K562 (cell line): ENCODE measurements at regions not wholly inside any gene's neighbourhood (a gene's known extent, or its start where the extent isn't known, plus 50 kb on each side); places are given as distances from the start of the nearest gene placed in this dataset.

Source experiments
- ATAC-seq: fragments of 200-7000 bp; cut with Tn5 transposase; 3 replicates; pipeline ENCODE4 v1.9.1; 2020; ENCODE audit warnings: moderate library complexity
- BruUV-seq: library from RNA; stranded (reverse); fragments of 400-500 nt; replicated peaks from 2 replicates; lab custom pipeline; 2021; lab: Mats Ljungman, UMichigan
- CTCF ChIA-PET: fragments of 300-600 bp; formaldehyde crosslinking; extraction: SDS; loops from one replicate; lab custom pipeline; 2021; ENCODE audit warnings: low intra/inter-chr PET ratio; lab: Yijun Ruan, JAX
- POLR2A ChIA-PET: fragments of 300-600, 350-650 bp; sonication (Branson Sonifier 250); formaldehyde crosslinking; extraction: SDS; loops from one replicate; lab custom pipeline; 2021; ENCODE audit warnings: antibody characterized with exemption, inconsistent platforms; lab: Yijun Ruan, JAX
- DNase-seq, 4 experiments: peaks; one replicate each; pipeline versions ENCODE4 v3.0.0 to v3.0.0-alpha.2; 2011 to 2018; ENCODE audit warnings: low spot score in 3 of 4, mixed read lengths in 3 of 4; ENCODE audit errors: extremely low read depth in 1 of 4
- FAIRE-seq: peaks from 2 replicates; lab custom pipeline; 2011; peaks lifted over from hg19 to GRCh38; lab: Jason Lieb, UNC
- H2AFZ ChIP-seq: 2 replicates; pipeline ENCODE4 v1.6.0; 2011; ENCODE audit warnings: low read depth, low read length, control low read depth, inconsistent platforms
- H3K27ac ChIP-seq: fragments of 200-600 bp; 3 replicates; pipeline ENCODE4 v1.8.0; 2011; ENCODE audit warnings: low read depth, mild to moderate bottlenecking, control low read depth, inconsistent platforms, low read length, moderate library complexity, mixed read lengths; ENCODE audit errors: extremely low read depth
- H3K27me3 ChIP-seq, 2 experiments: fragments of 300-600 bp in 1 of 2; 2 replicates in 1 of 2; 3 replicates in 1 of 2; pipeline versions ENCODE4 v1.6.0 to v1.8.0; 2011; ENCODE audit warnings: inconsistent platforms in 2 of 2, low read length in 2 of 2, mild to moderate bottlenecking in 1 of 2, mixed read lengths in 1 of 2, moderate library complexity in 1 of 2; ENCODE audit not compliant: control insufficient read depth in 2 of 2, insufficient read depth in 2 of 2
- H3K36me3 ChIP-seq: fragments of 300-600 bp; 3 replicates; pipeline ENCODE4 v1.8.0; 2011; ENCODE audit warnings: mild to moderate bottlenecking, low read length, inconsistent platforms; ENCODE audit not compliant: control insufficient read depth, insufficient read depth
- H3K4me1 ChIP-seq, 2 experiments: fragments of 200-600 bp in 1 of 2; replicated peaks in 1 of 2; 2 replicates in 1 of 2; 3 replicates in 1 of 2; pipeline versions ENCODE4 v1.5.1 to v1.8.0; 2011; ENCODE audit warnings: inconsistent platforms in 2 of 2, low read length in 2 of 2, mild to moderate bottlenecking in 1 of 2, mixed read lengths in 1 of 2, moderate library complexity in 1 of 2; ENCODE audit not compliant: control insufficient read depth in 2 of 2, insufficient read depth in 2 of 2
- H3K4me2 ChIP-seq: 2 replicates; pipeline ENCODE4 v1.6.1; 2011; ENCODE audit warnings: low read length, control low read depth, inconsistent platforms, mixed read lengths; ENCODE audit not compliant: insufficient read depth
- H3K4me3 ChIP-seq: fragments of 200-600 bp; sonication (generic), shearing (Covaris generic); 2 replicates; pipeline ENCODE4 v1.5.1; 2016; ENCODE audit warnings: control low read depth, inconsistent platforms
- H3K79me2 ChIP-seq: fragments of 200-600 bp; 3 replicates; pipeline ENCODE4 v1.8.0; 2011; ENCODE audit warnings: low read length, inconsistent platforms; ENCODE audit not compliant: control insufficient read depth, insufficient read depth
- H3K9ac ChIP-seq, 2 experiments: 2 replicates each; pipeline versions ENCODE4 v1.6.0 to v1.6.1; 2011; ENCODE audit warnings: low read depth in 2 of 2, low read length in 2 of 2, control low read depth in 1 of 2, inconsistent platforms in 1 of 2, mild to moderate bottlenecking in 1 of 2, mixed read lengths in 1 of 2; ENCODE audit not compliant: insufficient read depth in 1 of 2
- H3K9me1 ChIP-seq: one replicate; pipeline ENCODE4 v1.6.0; 2011; ENCODE audit warnings: inconsistent platforms, mild to moderate bottlenecking, low read length, moderate library complexity; ENCODE audit not compliant: control insufficient read depth, insufficient read depth
- H3K9me3 ChIP-seq: replicated peaks from 2 replicates; pipeline ENCODE4 v1.5.1; 2011; ENCODE audit warnings: low read depth, low read length, inconsistent platforms; ENCODE audit not compliant: control insufficient read depth, insufficient read depth
- H4K20me1 ChIP-seq: replicated peaks from 2 replicates; pipeline ENCODE4 v1.6.1; 2011; ENCODE audit warnings: low read length, inconsistent platforms, mixed read lengths; ENCODE audit not compliant: control insufficient read depth, insufficient read depth
- CGGBP1 ChIP-seq: fragments of 250-450 bp; sonication (Bioruptor Pico); IDR thresholded peaks from 2 replicates; pipeline ENCODE4 v1.9.0; 2021; ENCODE audit warnings: mild to moderate bottlenecking
- FOXO4 ChIP-seq: fragments of 450-650 bp; formaldehyde crosslinking; IDR thresholded peaks from 2 replicates; pipeline ENCODE4 v1.4.0; 2020; ENCODE audit warnings: mild to moderate bottlenecking, moderate library complexity
- HLTF ChIP-seq: fragments of 450-650 bp; IDR thresholded peaks from 2 replicates; pipeline ENCODE4 v1.6.1; 2016
- HMGXB4 ChIP-seq: sonication (generic); formaldehyde crosslinking; IDR thresholded peaks from 2 replicates; pipeline ENCODE4 v1.8.1; 2023; ENCODE audit warnings: mild to moderate bottlenecking, missing genetic modification reagents
- MAX ChIP-seq: sonication (generic); formaldehyde crosslinking; IDR thresholded peaks from 2 replicates; pipeline ENCODE4 v1.9.0; 2022; ENCODE audit warnings: mild to moderate bottlenecking, missing genetic modification reagents
- STAG1 ChIP-seq: sonication (generic); formaldehyde crosslinking; IDR thresholded peaks from 2 replicates; pipeline ENCODE4 v1.5.0; 2020; ENCODE audit warnings: missing genetic modification reagents, borderline replicate concordance
- ZNF217 ChIP-seq: sonication (generic); formaldehyde crosslinking; IDR thresholded peaks from 2 replicates; pipeline ENCODE4 v1.8.0; 2022; ENCODE audit warnings: mild to moderate bottlenecking, missing genetic modification reagents
- ZNF511 ChIP-seq: sonication (generic); formaldehyde crosslinking; IDR thresholded peaks from 2 replicates; pipeline ENCODE4 v1.8.0; 2022; ENCODE audit warnings: mild to moderate bottlenecking, missing genetic modification reagents
- WGBS: fragments of 100-300 bp; shearing (Covaris generic); methylation state at CpG from one replicate; pipeline ENCODE4 v1.1.6; 2016; ENCODE audit warnings: low coverage, mixed read lengths; ENCODE audit not compliant: insufficient coverage; ENCODE audit errors: missing lambda C conversion rate; 5-methylcytosine and 5-hydroxymethylcytosine counted together
- in situ Hi-C: fragments of 300-500 bp; cut with MboI; formaldehyde crosslinking; loops from 4 replicates; pipeline ENCODE4 v1.15.0; 2018; ENCODE audit warnings: inconsistent platforms, mixed read lengths
- intact Hi-C: fragments of 100-400 bp; cut with micrococcal nuclease; formaldehyde crosslinking; loops from 2 replicates; pipeline ENCODE4 v1.14.2; 2022

- CTCF ChIA-PET, result no interaction called here
- Histone ChIP-seq H3K36me3 (no peaks in the 10 kb centered on the region), H3K79me2 (no peaks in the 10 kb centered on the region), H3K9ac (no peak overlapping the region), H3K27ac (no peak overlapping the region), H3K9me3 (no peaks in the 10 kb centered on the region), H3K4me3 (no peak overlapping the region), H3K27me3 (no peaks in the 10 kb centered on the region), H3K4me2 (no peak overlapping the region), H3K4me1 (no peaks in the 10 kb centered on the region), H4K20me1 (no peaks in the 10 kb centered on the region), H3K9me1 (no peaks in the 10 kb centered on the region), H2AFZ (no peak overlapping the region)
- POLR2A ChIA-PET, result no interaction called here
- TF ChIP-seq MAX (CRISPR knock-in tag) (no peak), CGGBP1 (CRISPR knock-in tag) (no peak), ZNF511 (CRISPR knock-in tag) (no peak)
- DNase-seq (no peak), ATAC-seq (no peak), FAIRE-seq (no peak)
- in situ Hi-C loops (no loop called here), intact Hi-C loops (no loop called here)
- BruUV-seq, result no TSS peak
- 2% methylated on average over 3 of the region's 3 CpGs for WGBS
Observed at GRCh38 chr9:119768266-119768665, 399.0 kb upstream of the BRINP1 start.

- Histone ChIP-seq H4K20me1 (no peaks in the 10 kb centered on the region), H3K9ac (no peak overlapping the region), H3K27me3 (no peaks in the 10 kb centered on the region)
- in situ Hi-C loops, result no loop called here
- TF ChIP-seq HLTF (no peak), ZNF217 (CRISPR knock-in tag) (no peak), HMGXB4 (CRISPR knock-in tag) (no peak), STAG1 (no peak), FOXO4 (CRISPR knock-in tag) (no peak)
- TF ChIP-seq, all 486 proteins: peak for 0
- ATAC-seq, result no peak
- no peaks in the 10 kb centered on the region for H3K4me1 ChIP-seq
- no peak overlapping the region for H3K27ac ChIP-seq
- no peaks in the 10 kb centered on the region for H3K36me3 ChIP-seq
- 0% methylated on average over 2 of the region's 2 CpGs for WGBS
- ChIA-PET POLR2A (no interaction called here), CTCF (no interaction called here)
- no peak overlapping the region for H3K4me3 ChIP-seq
- H3K4me2 ChIP-seq, result no peak overlapping the region
- no peaks in the 10 kb centered on the region for H3K9me3 ChIP-seq
- no peaks in the 10 kb centered on the region for H3K79me2 ChIP-seq
- DNase-seq, result no peak
- H3K9me1 ChIP-seq, result no peaks in the 10 kb centered on the region
- FAIRE-seq, result no peak
- BruUV-seq, result no TSS peak
- intact Hi-C loops, result no loop called here
- H2AFZ ChIP-seq, result no peak overlapping the region
Observed at GRCh38 chr9:119765632-119766175, 396.5 kb upstream of the BRINP1 start.
